ENCODE measurements at regions not wholly inside any gene's neighbourhood (a gene's known extent, or its start where the extent isn't known, plus 50 kb on each side); places are given as distances from the start of the nearest gene placed in this dataset.

- TF ChIP-seq CTCF (IDR thresholded peaks at IDR 0.05; ENCODE audit: insufficient read depth, low read depth, low read length, missing control alignments): no peak
- H3K4me3 ChIP-seq (ENCODE audit: low read length): no peak overlapping the region
- DNase-seq (ENCODE audit: low read depth): no peak
Observed at GRCh38 chr9:88071331-88071730, 66.9 kb downstream of the SPATA31C2 start.

- DNase-seq (ENCODE audit: low read depth): no peak
- no peak overlapping the region for H3K4me3 ChIP-seq (ENCODE audit: low read length)
- TF ChIP-seq CTCF (IDR thresholded peaks at IDR 0.05; ENCODE audit: insufficient read depth, low read depth, low read length, missing control alignments): no peak
Observed at GRCh38 chr9:88065619-88066018, 72.7 kb downstream of the SPATA31C2 start.

GRCh38 chr9:88064554-88064953 is 73.7 kb downstream of the SPATA31C2 start:
- no peak for DNase-seq (ENCODE audit: low read depth)
- TF ChIP-seq CTCF (IDR thresholded peaks at IDR 0.05; ENCODE audit: insufficient read depth, low read depth, low read length, missing control alignments): no peak
- H3K4me3 ChIP-seq (ENCODE audit: low read length): no peak overlapping the region

GRCh38 chr9:88060746-88061145 is 77.5 kb downstream of the SPATA31C2 start:
- no peak overlapping the region for H3K4me3 ChIP-seq (ENCODE audit: low read length)
- TF ChIP-seq CTCF (IDR thresholded peaks at IDR 0.05; ENCODE audit: insufficient read depth, low read depth, low read length, missing control alignments): no peak
- DNase-seq (ENCODE audit: low read depth): no peak

- no peak for DNase-seq (ENCODE audit: low read depth)
- TF ChIP-seq CTCF (IDR thresholded peaks at IDR 0.05; ENCODE audit: insufficient read depth, low read depth, low read length, missing control alignments): no peak
- H3K4me3 ChIP-seq (ENCODE audit: low read length): no peak overlapping the region
Observed at GRCh38 chr9:88059469-88059868, 78.8 kb downstream of the SPATA31C2 start.

GRCh38 chr9:88056876-88057275 is 81.4 kb downstream of the SPATA31C2 start:
- H3K4me3 ChIP-seq (ENCODE audit: low read length): no peak overlapping the region
- TF ChIP-seq CTCF (IDR thresholded peaks at IDR 0.05; ENCODE audit: insufficient read depth, low read depth, low read length, missing control alignments): no peak
- DNase-seq (ENCODE audit: low read depth): peak; percentile 34

GRCh38 chr9:88053856-88054501 is 79.6 kb upstream of the CDK20 start:
- no peak for DNase-seq (ENCODE audit: low read depth)
- TF ChIP-seq CTCF (IDR thresholded peaks at IDR 0.05; ENCODE audit: insufficient read depth, low read depth, low read length, missing control alignments): no peak
- no peak overlapping the region for H3K4me3 ChIP-seq (ENCODE audit: low read length)
